ENCODE measurements at regions not wholly inside any gene's neighbourhood (a gene's known extent, or its start where the extent isn't known, plus 50 kb on each side); places are given as distances from the start of the nearest gene placed in this dataset.

DNA sequence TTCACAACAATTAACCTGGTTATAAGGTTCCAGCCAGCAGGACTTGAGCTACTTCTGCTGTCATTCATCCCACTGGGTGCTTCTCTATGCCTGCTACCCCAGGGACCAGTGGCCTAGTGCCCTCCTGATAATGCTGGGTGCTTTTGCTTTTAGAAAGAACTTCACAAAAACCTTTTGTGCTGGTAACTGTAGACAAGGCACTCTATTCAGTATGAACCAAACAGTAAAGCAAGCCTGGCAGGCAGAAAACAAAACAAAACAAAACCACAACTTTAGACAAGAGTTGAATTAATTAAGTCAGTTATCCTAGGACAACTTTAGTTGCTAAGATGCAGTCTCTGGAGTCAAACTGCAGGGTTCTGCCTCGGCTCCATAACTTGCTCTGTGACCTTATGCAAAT, 61.9 kb upstream of the ADGRL2 start:
- Histone ChIP-seq H2AFZ (ENCODE audit: low read length) (no peak overlapping the region), H3K4me3 (ENCODE audit: low read depth, low read length, poor library complexity, severe bottlenecking) (no peak overlapping the region), H3K36me3 (ENCODE audit: insufficient read depth, low read length) (no peaks in the 10 kb centered on the region), H3K27me3 (ENCODE audit: insufficient read depth, low read length) (no peaks in the 10 kb centered on the region), H4K20me1 (ENCODE audit: insufficient read depth, low read length) (no peaks in the 10 kb centered on the region), H3K4me2 (ENCODE audit: low read length) (no peak overlapping the region), H3K9me2 (ENCODE audit: low read depth, low read length) (no peaks in the 10 kb centered on the region), H3K9ac (ENCODE audit: low read length) (no peak overlapping the region), H3K79me2 (ENCODE audit: insufficient read depth, low read length) (no peaks in the 10 kb centered on the region), H3F3A (ENCODE audit: insufficient read depth, low read length) (no peaks in the 10 kb centered on the region), H3K27ac (ENCODE audit: low read depth, low read length, poor library complexity, severe bottlenecking) (no peak overlapping the region), H3K4me1 (ENCODE audit: insufficient read depth, low read length, severe bottlenecking) (no peaks in the 10 kb centered on the region), H3K9me3 (ENCODE audit: low read length) (no peaks in the 10 kb centered on the region)
- no peak for TF ChIP-seq EZH2 (IDR thresholded peaks at IDR 0.05; ENCODE audit: borderline replicate concordance, low read length)
- TF ChIP-seq, protein P1, sequence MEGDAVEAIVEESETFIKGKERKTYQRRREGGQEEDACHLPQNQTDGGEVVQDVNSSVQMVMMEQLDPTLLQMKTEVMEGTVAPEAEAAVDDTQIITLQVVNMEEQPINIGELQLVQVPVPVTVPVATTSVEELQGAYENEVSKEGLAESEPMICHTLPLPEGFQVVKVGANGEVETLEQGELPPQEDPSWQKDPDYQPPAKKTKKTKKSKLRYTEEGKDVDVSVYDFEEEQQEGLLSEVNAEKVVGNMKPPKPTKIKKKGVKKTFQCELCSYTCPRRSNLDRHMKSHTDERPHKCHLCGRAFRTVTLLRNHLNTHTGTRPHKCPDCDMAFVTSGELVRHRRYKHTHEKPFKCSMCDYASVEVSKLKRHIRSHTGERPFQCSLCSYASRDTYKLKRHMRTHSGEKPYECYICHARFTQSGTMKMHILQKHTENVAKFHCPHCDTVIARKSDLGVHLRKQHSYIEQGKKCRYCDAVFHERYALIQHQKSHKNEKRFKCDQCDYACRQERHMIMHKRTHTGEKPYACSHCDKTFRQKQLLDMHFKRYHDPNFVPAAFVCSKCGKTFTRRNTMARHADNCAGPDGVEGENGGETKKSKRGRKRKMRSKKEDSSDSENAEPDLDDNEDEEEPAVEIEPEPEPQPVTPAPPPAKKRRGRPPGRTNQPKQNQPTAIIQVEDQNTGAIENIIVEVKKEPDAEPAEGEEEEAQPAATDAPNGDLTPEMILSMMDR (IDR thresholded peaks at IDR 0.05; ENCODE audit: low read length) = no peak

DNA sequence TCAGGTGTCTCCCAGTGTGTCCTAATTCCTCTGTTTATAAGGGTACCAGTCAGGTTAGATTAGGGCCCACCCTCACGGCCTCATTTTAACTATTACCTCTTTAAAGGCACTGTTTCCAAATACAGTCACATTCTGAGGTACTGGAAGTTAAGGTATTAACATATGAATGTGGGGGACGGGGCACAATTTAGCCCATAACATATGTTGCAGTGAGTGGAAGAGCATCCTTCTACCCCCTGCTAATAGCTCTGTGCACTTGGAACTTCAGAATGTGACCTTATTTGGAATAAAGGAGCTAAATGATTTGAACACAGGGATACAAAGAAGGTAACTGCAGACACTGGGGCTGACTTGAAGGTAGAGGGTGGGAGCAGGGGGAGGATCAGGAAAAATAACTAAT, 67.3 kb upstream of the ADGRL2 start:
- Histone ChIP-seq H3K27me3 (ENCODE audit: insufficient read depth, low read length) (no peaks in the 10 kb centered on the region), H3K36me3 (ENCODE audit: insufficient read depth, low read length) (no peaks in the 10 kb centered on the region), H3K9me2 (ENCODE audit: low read depth, low read length) (no peaks in the 10 kb centered on the region), H3K27ac (ENCODE audit: low read depth, low read length, poor library complexity, severe bottlenecking) (no peak overlapping the region), H3K9ac (ENCODE audit: low read length) (no peak overlapping the region), H3K79me2 (ENCODE audit: insufficient read depth, low read length) (no peaks in the 10 kb centered on the region), H2AFZ (ENCODE audit: low read length) (no peak overlapping the region), H3K4me2 (ENCODE audit: low read length) (no peak overlapping the region), H3K4me1 (ENCODE audit: insufficient read depth, low read length, severe bottlenecking) (no peaks in the 10 kb centered on the region), H4K20me1 (ENCODE audit: insufficient read depth, low read length) (no peaks in the 10 kb centered on the region), H3K9me3 (ENCODE audit: low read length) (no peaks in the 10 kb centered on the region), H3F3A (ENCODE audit: insufficient read depth, low read length) (no peaks in the 10 kb centered on the region), H3K4me3 (ENCODE audit: low read depth, low read length, poor library complexity, severe bottlenecking) (no peak overlapping the region)
- no peak for TF ChIP-seq EZH2 (IDR thresholded peaks at IDR 0.05; ENCODE audit: borderline replicate concordance, low read length)
- TF ChIP-seq, protein P1 (IDR thresholded peaks at IDR 0.05; ENCODE audit: low read length) = no peak

DNA sequence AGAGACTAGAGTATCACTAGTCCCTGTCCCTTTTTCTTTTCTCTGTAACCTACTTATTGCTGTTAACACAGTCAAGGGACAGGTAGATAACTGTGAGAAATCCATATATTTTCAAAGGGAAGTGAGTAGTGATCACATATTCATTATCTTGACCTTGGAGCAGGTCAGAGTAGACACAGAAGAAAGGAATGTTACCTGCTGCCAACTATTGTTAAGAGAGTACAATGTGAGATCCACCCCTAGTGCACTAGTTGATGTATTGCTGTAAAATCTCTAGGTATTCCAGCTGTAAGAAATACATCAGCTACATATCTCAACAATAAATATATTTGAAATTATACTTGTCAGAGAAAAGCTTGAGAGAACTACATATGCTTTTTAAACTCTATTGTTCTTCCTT, 68.7 kb upstream of the ADGRL2 start:
- H3K9me3 ChIP-seq (ENCODE audit: low read length) = no peaks in the 10 kb centered on the region
- H2AFZ ChIP-seq (ENCODE audit: low read length) = no peak overlapping the region
- H3F3A ChIP-seq (ENCODE audit: insufficient read depth, low read length) = no peaks in the 10 kb centered on the region
- H3K27ac ChIP-seq (ENCODE audit: low read depth, low read length, poor library complexity, severe bottlenecking) = no peak overlapping the region
- H3K4me1 ChIP-seq (ENCODE audit: insufficient read depth, low read length, severe bottlenecking) = no peaks in the 10 kb centered on the region
- H4K20me1 ChIP-seq (ENCODE audit: insufficient read depth, low read length) = no peaks in the 10 kb centered on the region
- no peak overlapping the region for H3K4me3 ChIP-seq (ENCODE audit: low read depth, low read length, poor library complexity, severe bottlenecking)
- H3K36me3 ChIP-seq (ENCODE audit: insufficient read depth, low read length) = no peaks in the 10 kb centered on the region
- H3K9me2 ChIP-seq (ENCODE audit: low read depth, low read length) = no peaks in the 10 kb centered on the region
- TF ChIP-seq, protein P1 (IDR thresholded peaks at IDR 0.05; ENCODE audit: low read length) = no peak
- TF ChIP-seq EZH2 (IDR thresholded peaks at IDR 0.05; ENCODE audit: borderline replicate concordance, low read length) = no peak
- no peaks in the 10 kb centered on the region for H3K79me2 ChIP-seq (ENCODE audit: insufficient read depth, low read length)
- H3K9ac ChIP-seq (ENCODE audit: low read length) = no peak overlapping the region
- no peak overlapping the region for H3K4me2 ChIP-seq (ENCODE audit: low read length)
- no peaks in the 10 kb centered on the region for H3K27me3 ChIP-seq (ENCODE audit: insufficient read depth, low read length)
